Adrenal gland (tissue), 9 donors: ENCODE measurements at regions not wholly inside any gene's neighbourhood (a gene's known extent, or its start where the extent isn't known, plus 50 kb on each side); places are given as distances from the start of the nearest gene placed in this dataset.

Experiments used
- DNase-seq, 7 donors: peaks; one replicate each; pipeline ENCODE4 v3.0.0-alpha.2; 2019 to 2020
- H3K27ac ChIP-seq, 5 donors: fragments of 200-600 bp; sonication (generic) in 4 of 5; 1 replicate in 3 of 5; 2 replicates in 2 of 5; pipeline versions ENCODE4 v1.5.1 to v1.8.0; 2016 to 2020; ENCODE audit warnings: mild to moderate bottlenecking in 1 of 5
- H3K27me3 ChIP-seq: fragments of 200-600 bp; 2 replicates; pipeline ENCODE4 v1.8.0; 2021
- H3K36me3 ChIP-seq, 2 donors: fragments of 200-600 bp; replicated peaks in 1 of 2; 1 replicate in 1 of 2; 2 replicates in 1 of 2; pipeline versions ENCODE4 v1.5.1 to v1.8.0; 2018 to 2022
- H3K4me1 ChIP-seq, 2 donors: fragments of 200-600 bp; replicated peaks in 1 of 2; 1 replicate in 1 of 2; 2 replicates in 1 of 2; pipeline versions ENCODE4 v1.5.1 to v1.8.0; 2018 to 2021
- H3K4me3 ChIP-seq, 4 donors: fragments of 200-600 bp; sonication (generic) in 3 of 4; one replicate each; pipeline ENCODE4 v1.5.1; 2016 to 2018
- H3K9me3 ChIP-seq, 3 donors: fragments of 200-600 bp; sonication (generic) in 1 of 3; replicated peaks in 1 of 3; 1 replicate in 2 of 3; 2 replicates in 1 of 3; pipeline versions ENCODE4 v1.5.1 to v1.8.0; 2016 to 2021
- CTCF ChIP-seq, 6 experiments: fragments of 450-650 bp in 4 of 6; fragments of 200-600 bp in 2 of 6; sonication (generic) in 1 of 6; IDR thresholded peaks; 1 replicate in 5 of 6; 2 replicates in 1 of 6; pipeline versions ENCODE4 v1.5.1 to v1.8.0; 2016 to 2021; ENCODE audit warnings: antibody characterized with exemption in 6 of 6, mild to moderate bottlenecking in 2 of 6, moderate library complexity in 1 of 6
- POLR2A ChIP-seq, 2 donors: fragments of 450-650 bp; IDR thresholded peaks; one replicate each; pipeline ENCODE4 v1.6.1; 2017; ENCODE audit warnings: antibody characterized with exemption in 2 of 2, mild to moderate bottlenecking in 2 of 2, moderate library complexity in 1 of 2
- WGBS, 4 donors: extraction: QIAGEN DNeasy Blood & Tissue Kit in 2 of 4; methylation state at CpG; one replicate each; pipeline versions ENCODE4 v1.1.5 to v1.1.7; 2013 to 2017; 5-methylcytosine and 5-hydroxymethylcytosine counted together
- intact Hi-C, 2 donors: fragments of 100-400 bp; cut with DNase I; formaldehyde crosslinking; loops; one replicate each; pipeline versions ENCODE4 v1.14.1 to v1.15.0; 2022 to 2023
- donor health status: healthy with polysubstance abuse.
- donor health status: Bipolar disorder and iron deficiency.
- donor health status: DM: yes; HTN: yes; CAD: no.
- donor health status: DM: no; HTN: no; CAD: no.
- donor health status: DM: no; HTN: no; CAD: no.

- Histone ChIP-seq H3K27me3 (no peaks in the 10 kb centered on the region), H3K36me3 (no peaks in the 10 kb centered on the region), H3K27ac (peak overlapping the region; percentile 80 to 97 (median 88)), H3K4me3 (no peak overlapping the region), H3K4me1 (peaks cover 69 to 89% of the 10 kb centered on the region in 2 donors), H3K9me3 (no peaks in the 10 kb centered on the region)
- DNase-seq, result peak in 5 of 7 donors; percentile 21 to 55 (median 40)
- WGBS, 4 donors, result 43 to 66% (median 47%) methylated on average over 6 to 8 of the region's 8 CpGs
- intact Hi-C loops, result no loop called here
- TF ChIP-seq POLR2A (IDR thresholded peaks at IDR 0.05) (no peak), CTCF (IDR thresholded peaks at IDR 0.05) (no peak)
Observed at GRCh38 chr3:194275721-194276120, 75.4 kb downstream of the CPN2 start.

- intact Hi-C loops, result no loop called here
- peak overlapping the region; percentile 80 to 97 (median 88) for H3K27ac ChIP-seq
- H3K4me3 ChIP-seq, result no peak overlapping the region
- peaks cover 59 to 79% of the 10 kb centered on the region in 2 donors for H3K4me1 ChIP-seq
- peak in 1 of 7 donors; percentile 39 for DNase-seq
- 33 to 53% (median 44%) methylated on average over 1 to 4 of the region's 4 CpGs for WGBS, 4 donors
- no peaks in the 10 kb centered on the region for H3K36me3 ChIP-seq
- no peaks in the 10 kb centered on the region for H3K9me3 ChIP-seq
- TF ChIP-seq POLR2A (IDR thresholded peaks at IDR 0.05) (no peak), CTCF (IDR thresholded peaks at IDR 0.05) (no peak)
- no peaks in the 10 kb centered on the region for H3K27me3 ChIP-seq
Observed at GRCh38 chr3:194276768-194277103, 74.4 kb downstream of the CPN2 start.

- WGBS, 4 donors, result 21 to 39% (median 31%) methylated on average over 7 to 16 of the region's 16 CpGs
- Histone ChIP-seq H3K27me3 (no peaks in the 10 kb centered on the region), H3K4me1 (peaks cover 54 to 74% of the 10 kb centered on the region in 2 donors), H3K9me3 (no peaks in the 10 kb centered on the region), H3K27ac (peak overlapping the region; percentile 80 to 97 (median 88)), H3K4me3 (peak overlapping the region in 1 of 4 donors; percentile 1), H3K36me3 (no peaks in the 10 kb centered on the region)
- TF ChIP-seq POLR2A (IDR thresholded peaks at IDR 0.05) (peak in 1 of 2 donors; percentile 78), CTCF (IDR thresholded peaks at IDR 0.05) (no peak)
- intact Hi-C loops, result no loop called here
- DNase-seq, result peak; percentile 70 to 92 (median 87)
Observed at GRCh38 chr3:194277104-194277785, 73.9 kb downstream of the CPN2 start.

GRCh38 chr3:194277786-194278130 is 73.4 kb downstream of the CPN2 start:
- intact Hi-C loops, result no loop called here
- TF ChIP-seq POLR2A (IDR thresholded peaks at IDR 0.05) (no peak), CTCF (IDR thresholded peaks at IDR 0.05) (no peak)
- Histone ChIP-seq H3K27ac (peak overlapping the region; percentile 80 to 97 (median 88)), H3K36me3 (no peaks in the 10 kb centered on the region), H3K27me3 (no peaks in the 10 kb centered on the region), H3K9me3 (no peaks in the 10 kb centered on the region), H3K4me3 (peak overlapping the region in 1 of 4 donors; percentile 1), H3K4me1 (peaks cover 52 to 69% of the 10 kb centered on the region in 2 donors)
- peak; percentile 70 to 89 (median 86) for DNase-seq
- WGBS, 4 donors, result 21 to 31% (median 26%) methylated on average over 4 to 6 of the region's 6 CpGs
